22Rv1 (cell line): ENCODE measurements at regions not wholly inside any gene's neighbourhood (a gene's known extent, or its start where the extent isn't known, plus 50 kb on each side); places are given as distances from the start of the nearest gene placed in this dataset.

ENCODE experiments used
- CTCF ChIP-seq: fragments of 450-650 bp; IDR thresholded peaks from 2 replicates; pipeline ENCODE4 v1.5.1; 2017; ENCODE audit warnings: mild to moderate bottlenecking
- ZFX ChIP-seq: fragments of 450-650 bp; IDR thresholded peaks from 2 replicates; pipeline ENCODE4 v1.6.1; 2017; ENCODE audit warnings: antibody characterized with exemption, borderline replicate concordance

GRCh38 chr12:85369365-85370154, 89.5 kb downstream of the ALX1 start:
- TF ChIP-seq CTCF = no peak
- TF ChIP-seq ZFX = no peak
